Loucy (cell line): ENCODE measurements at regions not wholly inside any gene's neighbourhood (a gene's known extent, or its start where the extent isn't known, plus 50 kb on each side); places are given as distances from the start of the nearest gene placed in this dataset.

Source experiments
- CTCF ChIP-seq: fragments of 200-600 bp; sonication (generic); conservative IDR thresholded peaks from 2 replicates; pipeline ENCODE4 v1.5.1; 2014; ENCODE audit warnings: mild to moderate bottlenecking, antibody characterized with exemption, low read length
- EZH2phosphoT487 ChIP-seq: fragments of 200-600 bp; IDR thresholded peaks from 2 replicates; pipeline ENCODE4 v1.6.1; 2018; ENCODE audit warnings: antibody characterized with exemption, mild to moderate bottlenecking, moderate library complexity, borderline replicate concordance

DNA sequence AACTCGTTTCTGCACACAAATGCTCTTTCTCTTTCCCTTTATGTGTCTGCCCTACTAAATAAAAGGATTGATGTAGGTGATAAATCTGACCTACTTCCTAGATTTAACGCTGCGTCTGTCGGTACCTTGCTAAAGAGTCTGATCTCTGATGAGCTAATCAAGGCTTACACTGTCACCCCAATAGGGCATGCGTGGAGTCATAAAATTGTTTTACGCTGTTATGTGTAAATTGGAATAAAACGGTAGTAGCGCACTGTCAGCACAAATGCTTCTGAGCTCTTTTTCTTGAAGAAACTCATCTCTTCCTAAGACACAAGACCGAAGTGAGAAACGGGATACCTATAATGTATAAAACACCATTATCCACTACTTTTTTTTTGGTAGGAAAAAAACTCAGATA lies 2106.3 kb upstream of the WWC1 start:
- TF ChIP-seq CTCF (no peak), EZH2phosphoT487 (no peak)
